IPS-15b (cell line): ENCODE measurements at regions not wholly inside any gene's neighbourhood (a gene's known extent, or its start where the extent isn't known, plus 50 kb on each side); places are given as distances from the start of the nearest gene placed in this dataset.

Experiments
- H3K27me3 ChIP-seq: one replicate; pipeline ENCODE4 v1.6.1; 2013; ENCODE audit warnings: low read length; ENCODE audit not compliant: control insufficient read depth, insufficient read depth
- H3K36me3 ChIP-seq: one replicate; pipeline ENCODE4 v1.6.1; 2013; ENCODE audit warnings: low read length; ENCODE audit not compliant: control insufficient read depth, insufficient read depth
- H3K4me1 ChIP-seq: one replicate; pipeline ENCODE4 v1.6.1; 2013; ENCODE audit warnings: mild to moderate bottlenecking, low read length; ENCODE audit not compliant: control insufficient read depth, insufficient read depth
- H3K4me3 ChIP-seq: one replicate; pipeline ENCODE4 v1.5.1; 2013; ENCODE audit warnings: low read depth, low read length
- H3K9ac ChIP-seq: one replicate; pipeline ENCODE4 v1.6.1; 2013; ENCODE audit warnings: low read depth, mild to moderate bottlenecking, low read length
- H3K9me3 ChIP-seq: one replicate; pipeline ENCODE4 v1.6.1; 2013; ENCODE audit warnings: mild to moderate bottlenecking, low read length; ENCODE audit not compliant: control insufficient read depth, insufficient read depth

DNA sequence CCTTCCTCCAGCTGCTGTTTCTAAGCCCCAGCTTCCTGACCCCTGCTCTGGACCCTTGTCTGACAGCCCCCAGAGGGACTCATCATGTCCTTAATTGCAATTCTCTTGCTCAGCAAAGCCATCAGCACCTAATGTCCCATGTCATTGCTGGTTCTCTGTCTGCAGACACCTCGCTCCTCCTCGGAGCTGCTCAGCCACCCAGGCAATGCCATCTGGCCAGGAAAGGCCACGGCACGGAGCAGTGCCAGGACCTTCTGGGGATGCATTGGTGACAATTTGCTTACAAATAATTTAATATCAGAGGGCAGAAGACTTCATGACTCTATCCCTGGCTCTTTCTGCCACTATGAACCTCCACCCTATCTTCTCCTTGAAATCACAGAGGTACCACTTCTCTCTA is 107.0 kb upstream of the THY1 start:
- H3K9me3 ChIP-seq, result no peaks in the 10 kb centered on the region
- no peaks in the 10 kb centered on the region for H3K27me3 ChIP-seq

DNA sequence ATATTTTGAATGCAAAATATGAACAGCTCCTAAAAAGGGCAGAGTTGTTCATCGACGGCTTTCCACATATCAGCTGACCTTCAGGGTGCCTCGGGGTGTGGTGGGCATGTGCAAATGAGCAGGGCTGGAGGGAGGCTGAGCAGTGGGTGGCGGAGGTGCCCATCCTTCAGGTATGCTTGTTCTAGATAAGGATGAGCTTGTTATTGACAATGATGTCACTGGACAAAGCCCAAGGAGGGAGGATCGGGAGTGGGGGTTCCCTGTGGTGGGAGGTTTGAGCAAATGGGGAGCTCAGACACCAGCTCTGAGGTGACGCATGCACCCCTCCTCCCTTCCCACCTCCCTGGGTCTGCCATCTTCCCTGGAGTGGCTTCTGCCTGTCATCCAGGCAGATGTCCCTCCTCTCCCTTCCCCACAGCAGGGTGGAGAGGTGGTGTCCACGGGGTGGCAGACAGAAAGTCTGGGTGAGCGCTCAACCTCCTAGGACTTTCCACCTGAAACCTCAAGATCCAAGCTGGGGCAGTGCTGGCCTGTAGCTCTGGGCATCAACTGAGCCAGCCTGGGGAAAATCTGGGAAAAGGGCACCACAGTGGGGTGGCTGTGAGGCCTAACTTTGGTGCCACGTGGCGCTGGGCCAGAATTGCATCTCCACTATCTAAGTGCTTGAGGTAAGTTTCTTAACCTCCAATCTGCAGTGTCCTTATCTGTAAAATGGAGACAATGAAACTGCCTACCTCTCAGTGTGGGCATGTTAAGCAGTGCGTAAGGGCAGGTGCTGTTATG is 106.3 kb upstream of the THY1 start:
- no peaks in the 10 kb centered on the region for H3K27me3 ChIP-seq

More for the DNA sequence above, 107.0 kb upstream of the THY1 start:
- H3K4me3 ChIP-seq, result no peak overlapping the region
- H3K4me1 ChIP-seq, result no peaks in the 10 kb centered on the region
- H3K9ac ChIP-seq, result no peak overlapping the region
- no peaks in the 10 kb centered on the region for H3K36me3 ChIP-seq

DNA sequence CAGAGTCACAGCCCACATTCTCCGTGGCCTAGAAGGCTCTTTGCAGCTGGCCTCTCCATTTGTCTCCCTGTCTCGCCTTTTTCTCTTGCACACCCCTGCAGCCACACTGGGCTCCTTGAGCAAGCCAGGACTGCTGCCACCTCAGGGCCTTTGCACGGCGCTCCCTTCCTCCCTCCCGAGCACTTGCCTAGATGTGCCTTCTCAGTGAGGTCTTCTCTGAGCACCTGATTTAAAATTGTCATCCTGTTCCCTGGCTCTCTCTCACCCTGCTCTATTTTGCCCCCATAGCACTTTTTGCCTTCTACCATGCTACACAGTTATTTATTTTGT is 102.9 kb upstream of the THY1 start:
- H3K9me3 ChIP-seq, result no peaks in the 10 kb centered on the region
- no peak overlapping the region for H3K9ac ChIP-seq
- H3K36me3 ChIP-seq, result no peaks in the 10 kb centered on the region
- H3K4me3 ChIP-seq, result no peak overlapping the region
- no peaks in the 10 kb centered on the region for H3K4me1 ChIP-seq
- no peaks in the 10 kb centered on the region for H3K27me3 ChIP-seq

More for the DNA sequence above, 106.3 kb upstream of the THY1 start:
- Histone ChIP-seq H3K9me3 (no peaks in the 10 kb centered on the region), H3K9ac (no peak overlapping the region), H3K4me1 (no peaks in the 10 kb centered on the region), H3K36me3 (no peaks in the 10 kb centered on the region), H3K4me3 (no peak overlapping the region)

DNA sequence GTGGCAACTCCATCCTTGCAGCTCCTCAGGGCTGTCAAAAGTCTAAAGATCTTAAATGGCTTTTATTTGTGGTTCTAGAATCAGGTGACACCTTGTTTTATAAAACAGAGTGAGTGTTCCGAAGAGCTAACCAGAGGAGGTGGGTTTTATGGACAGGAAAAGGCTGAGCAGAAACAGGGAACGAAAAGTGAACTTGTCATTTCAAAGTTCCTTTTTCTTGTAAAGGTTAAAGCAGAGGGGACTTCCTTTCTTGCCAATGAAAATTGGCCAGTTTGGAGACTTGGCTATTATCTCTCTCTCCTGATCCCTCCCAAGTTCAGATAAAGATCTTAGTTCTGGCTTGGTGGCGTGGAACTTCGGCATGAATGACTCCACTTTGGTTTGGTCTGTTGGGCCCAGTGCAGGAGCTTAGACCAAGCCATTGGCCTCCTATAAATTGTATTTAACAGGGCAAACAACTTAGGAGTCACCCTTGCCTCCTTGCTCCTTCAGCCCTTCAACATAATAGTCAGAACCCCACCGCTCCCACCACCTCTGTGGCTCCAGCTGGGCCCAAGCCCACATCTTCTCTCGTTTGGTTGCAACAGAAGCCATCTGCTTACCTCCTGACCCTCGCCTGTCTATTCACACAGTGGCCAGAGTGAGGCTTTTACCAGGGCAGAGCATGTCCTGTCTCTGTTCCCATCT is 102.4 kb upstream of the THY1 start:
- H3K36me3 ChIP-seq, result no peaks in the 10 kb centered on the region
- H3K4me3 ChIP-seq, result no peak overlapping the region
- H3K27me3 ChIP-seq, result no peaks in the 10 kb centered on the region
- no peaks in the 10 kb centered on the region for H3K9me3 ChIP-seq
- H3K9ac ChIP-seq, result no peak overlapping the region
- H3K4me1 ChIP-seq, result peaks cover 2% of the 10 kb centered on the region

GRCh38 chr11:119523539-119524157 is 100.7 kb upstream of the THY1 start:
- H3K27me3 ChIP-seq, result no peaks in the 10 kb centered on the region
- no peak overlapping the region for H3K4me3 ChIP-seq
- no peak overlapping the region for H3K9ac ChIP-seq
- H3K36me3 ChIP-seq, result no peaks in the 10 kb centered on the region
- H3K4me1 ChIP-seq, result peaks cover 2% of the 10 kb centered on the region
- no peaks in the 10 kb centered on the region for H3K9me3 ChIP-seq

GRCh38 chr11:119522609-119523008 is 99.6 kb upstream of the THY1 start:
- Histone ChIP-seq H3K27me3 (no peaks in the 10 kb centered on the region), H3K4me1 (peaks cover 4% of the 10 kb centered on the region)

GRCh38 chr11:119521551-119521950 is 98.6 kb upstream of the THY1 start:
- H3K4me1 ChIP-seq, result peaks cover 4% of the 10 kb centered on the region
- no peaks in the 10 kb centered on the region for H3K27me3 ChIP-seq

More at GRCh38 chr11:119522609-119523008, 99.6 kb upstream of the THY1 start:
- Histone ChIP-seq H3K9ac (no peak overlapping the region), H3K36me3 (no peaks in the 10 kb centered on the region), H3K9me3 (no peaks in the 10 kb centered on the region), H3K4me3 (no peak overlapping the region)

GRCh38 chr11:119520966-119521365 is 98.0 kb upstream of the THY1 start:
- Histone ChIP-seq H3K27me3 (no peaks in the 10 kb centered on the region), H3K9ac (no peak overlapping the region), H3K36me3 (no peaks in the 10 kb centered on the region), H3K4me3 (no peak overlapping the region), H3K4me1 (peaks cover 4% of the 10 kb centered on the region), H3K9me3 (no peaks in the 10 kb centered on the region)

More at GRCh38 chr11:119521551-119521950, 98.6 kb upstream of the THY1 start:
- Histone ChIP-seq H3K9me3 (no peaks in the 10 kb centered on the region), H3K9ac (no peak overlapping the region), H3K4me3 (no peak overlapping the region), H3K36me3 (no peaks in the 10 kb centered on the region)

DNA sequence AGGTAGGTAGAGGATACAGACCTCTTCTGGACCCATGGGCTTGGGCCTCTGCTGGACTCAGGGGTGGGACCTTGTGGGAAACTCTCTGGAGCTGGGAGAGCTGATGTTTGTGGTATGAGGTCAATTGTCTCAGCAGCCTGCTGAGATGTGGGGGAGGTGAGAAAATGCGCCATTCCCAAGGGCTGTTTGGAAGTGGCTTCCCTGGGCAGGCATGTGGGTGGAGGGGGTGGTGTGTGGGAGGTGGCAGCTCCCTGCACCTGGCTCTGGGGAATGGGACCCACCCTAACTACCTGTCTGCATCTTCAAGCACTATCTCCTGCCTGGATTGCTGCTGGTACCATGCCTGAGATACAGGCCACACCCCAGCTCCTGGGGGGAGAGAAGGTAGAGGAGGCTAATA is 97.4 kb upstream of the THY1 start:
- Histone ChIP-seq H3K9ac (no peak overlapping the region), H3K36me3 (no peaks in the 10 kb centered on the region), H3K4me3 (no peak overlapping the region), H3K9me3 (no peaks in the 10 kb centered on the region), H3K27me3 (no peaks in the 10 kb centered on the region), H3K4me1 (peaks cover 4% of the 10 kb centered on the region)

DNA sequence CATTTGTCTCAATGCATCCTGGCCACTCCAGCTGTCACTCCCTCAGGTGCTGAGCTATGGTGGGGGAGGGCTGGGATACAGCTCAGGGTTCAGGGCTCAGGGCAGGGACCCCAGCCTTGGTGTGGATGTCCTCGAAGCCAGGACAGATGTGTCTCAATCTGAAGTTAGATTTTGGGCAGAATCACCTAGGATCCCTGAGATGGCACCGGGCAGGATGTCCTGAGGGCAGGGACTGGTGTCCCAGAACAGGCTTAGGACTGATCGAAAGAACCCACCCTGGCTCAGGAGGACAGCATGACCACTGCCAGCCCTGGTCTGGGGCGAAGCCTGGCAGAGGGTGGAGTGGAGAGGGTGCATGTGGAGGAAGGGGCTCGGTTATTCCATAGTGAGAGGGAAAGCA is 96.8 kb upstream of the THY1 start:
- no peaks in the 10 kb centered on the region for H3K9me3 ChIP-seq
- H3K36me3 ChIP-seq, result no peaks in the 10 kb centered on the region
- no peak overlapping the region for H3K9ac ChIP-seq
- no peak overlapping the region for H3K4me3 ChIP-seq
- H3K4me1 ChIP-seq, result peaks cover 4% of the 10 kb centered on the region
- H3K27me3 ChIP-seq, result no peaks in the 10 kb centered on the region

DNA sequence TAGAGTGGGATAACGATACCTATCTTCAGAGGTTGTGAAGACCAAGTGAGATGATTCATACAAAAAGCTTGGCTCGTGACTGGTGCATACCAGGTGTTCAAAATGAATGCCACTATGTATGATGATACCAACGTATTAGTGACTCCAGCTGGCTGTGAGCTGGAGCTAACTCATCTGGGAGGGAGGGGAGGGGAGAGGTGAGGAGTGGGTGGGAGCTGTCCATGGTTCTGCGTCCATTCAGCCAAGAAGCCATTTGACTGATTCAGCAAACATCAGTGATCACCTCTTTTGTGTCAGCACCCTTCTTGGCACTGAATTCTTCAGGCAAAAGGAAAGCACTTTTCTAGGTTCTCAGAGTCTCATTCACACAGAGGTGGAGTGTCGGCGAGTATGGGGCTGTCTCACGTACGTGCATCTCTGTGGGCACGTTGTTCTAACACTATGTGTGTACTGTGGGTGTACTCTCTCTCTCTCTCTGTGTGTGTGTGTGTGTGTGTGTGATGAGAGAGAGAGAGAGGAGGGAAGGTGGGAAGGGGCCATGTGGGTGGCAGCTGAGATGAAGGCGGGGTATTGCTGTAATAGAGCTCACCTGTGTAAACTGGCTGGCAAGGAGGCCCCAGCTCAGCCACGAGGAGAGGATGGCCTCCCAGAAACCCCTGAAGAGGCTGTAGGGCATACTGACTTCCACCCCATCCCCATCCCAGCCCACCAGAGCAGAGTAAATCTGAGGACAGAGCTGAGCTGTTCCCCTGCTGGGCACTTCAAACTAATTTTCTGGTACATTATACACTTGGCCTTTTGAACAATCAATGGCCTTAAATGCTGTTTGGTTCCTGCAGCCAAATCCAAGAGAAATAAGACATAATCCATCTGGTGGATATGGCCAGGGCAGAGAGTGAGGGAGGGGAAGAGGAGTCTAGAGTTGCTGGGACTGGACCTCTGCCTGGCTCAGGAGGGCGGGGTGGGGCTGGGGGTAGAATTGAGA is 96.1 kb upstream of the THY1 start:
- Histone ChIP-seq H3K4me1 (peaks cover 4% of the 10 kb centered on the region), H3K4me3 (no peak overlapping the region), H3K9me3 (no peaks in the 10 kb centered on the region), H3K36me3 (no peaks in the 10 kb centered on the region), H3K27me3 (no peaks in the 10 kb centered on the region), H3K9ac (no peak overlapping the region)
